ENCODE measurements at regions not wholly inside any gene's neighbourhood (a gene's known extent, or its start where the extent isn't known, plus 50 kb on each side); places are given as distances from the start of the nearest gene placed in this dataset.
A peak's percentile ranks its signal among the peaks of the same experiment; 100 is the strongest.

DNA sequence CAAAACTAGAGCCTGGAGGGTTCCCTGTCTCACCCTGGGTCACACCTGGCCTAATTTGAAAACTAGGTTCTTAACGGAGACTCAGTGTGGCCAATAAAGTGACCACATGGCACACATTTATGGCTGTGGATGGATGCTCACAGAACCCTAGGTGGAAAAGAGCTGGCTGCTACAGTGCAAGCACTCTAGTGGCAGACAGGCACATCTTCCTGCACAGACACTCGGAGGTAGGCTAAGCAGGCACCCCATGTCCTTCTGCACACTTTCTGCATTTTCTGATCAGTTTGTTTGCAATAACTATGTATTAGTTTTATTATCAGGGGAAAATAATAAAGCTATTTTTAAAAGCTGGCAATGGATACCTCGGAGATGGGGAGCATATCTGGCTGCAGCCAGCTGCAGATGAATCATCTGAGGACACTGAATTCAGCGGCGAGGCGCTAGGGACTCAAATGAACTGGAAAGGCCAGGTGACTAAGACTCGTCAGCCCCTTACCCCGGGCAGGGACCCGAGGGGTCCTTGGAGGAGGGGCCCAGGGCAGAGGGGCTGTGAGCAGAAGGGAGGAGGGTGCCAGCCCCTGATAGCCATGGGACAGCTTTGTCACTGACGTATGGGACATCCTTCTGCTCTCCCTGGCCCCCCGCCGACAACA lies 96.2 kb downstream of the OLFM1 start:
- Histone ChIP-seq H3K4me3 (ENCODE audit: low read length) (no peak overlapping the region), H3K23ac (ENCODE audit: low read length) (no peak overlapping the region), H3K18ac (ENCODE audit: low read length) (no peak overlapping the region), H2AK5ac (ENCODE audit: low read length) (no peak overlapping the region), H3K9ac (ENCODE audit: low read length) (no peak overlapping the region), H2BK120ac (ENCODE audit: low read depth, low read length) (no peak overlapping the region), H3K79me1 (ENCODE audit: low read length) (no peaks in the 10 kb centered on the region), H2BK5ac (ENCODE audit: low read length) (no peak overlapping the region), H3K79me2 (ENCODE audit: control insufficient read depth, insufficient read depth, low read length) (no peaks in the 10 kb centered on the region), H2BK15ac (replicated peaks; ENCODE audit: low read depth) (no peak overlapping the region), H3K27ac (ENCODE audit: low read depth, low read length) (no peak overlapping the region), H4K5ac (ENCODE audit: low read length) (no peak overlapping the region), H4K8ac (ENCODE audit: low read depth, low read length) (no peak overlapping the region), H3K36me3 (ENCODE audit: control insufficient read depth, insufficient read depth, low read length) (no peaks in the 10 kb centered on the region), H3K56ac (ENCODE audit: low read length) (no peak overlapping the region), H3K4ac (ENCODE audit: low read depth, low read length) (no peak overlapping the region), H3K27me3 (ENCODE audit: insufficient read depth, low read length, poor library complexity) (no peaks in the 10 kb centered on the region), H3K4me1 (ENCODE audit: control insufficient read depth, low read depth, low read length) (peaks cover 6% of the 10 kb centered on the region), H3K4me2 (ENCODE audit: low read length) (no peak overlapping the region)
- WGBS (ENCODE audit: extremely low coverage, insufficient coverage, low lambda C conversion rate) = no CpG with 5 or more reads among the region's 12 CpGs
- no peak for DNase-seq

DNA sequence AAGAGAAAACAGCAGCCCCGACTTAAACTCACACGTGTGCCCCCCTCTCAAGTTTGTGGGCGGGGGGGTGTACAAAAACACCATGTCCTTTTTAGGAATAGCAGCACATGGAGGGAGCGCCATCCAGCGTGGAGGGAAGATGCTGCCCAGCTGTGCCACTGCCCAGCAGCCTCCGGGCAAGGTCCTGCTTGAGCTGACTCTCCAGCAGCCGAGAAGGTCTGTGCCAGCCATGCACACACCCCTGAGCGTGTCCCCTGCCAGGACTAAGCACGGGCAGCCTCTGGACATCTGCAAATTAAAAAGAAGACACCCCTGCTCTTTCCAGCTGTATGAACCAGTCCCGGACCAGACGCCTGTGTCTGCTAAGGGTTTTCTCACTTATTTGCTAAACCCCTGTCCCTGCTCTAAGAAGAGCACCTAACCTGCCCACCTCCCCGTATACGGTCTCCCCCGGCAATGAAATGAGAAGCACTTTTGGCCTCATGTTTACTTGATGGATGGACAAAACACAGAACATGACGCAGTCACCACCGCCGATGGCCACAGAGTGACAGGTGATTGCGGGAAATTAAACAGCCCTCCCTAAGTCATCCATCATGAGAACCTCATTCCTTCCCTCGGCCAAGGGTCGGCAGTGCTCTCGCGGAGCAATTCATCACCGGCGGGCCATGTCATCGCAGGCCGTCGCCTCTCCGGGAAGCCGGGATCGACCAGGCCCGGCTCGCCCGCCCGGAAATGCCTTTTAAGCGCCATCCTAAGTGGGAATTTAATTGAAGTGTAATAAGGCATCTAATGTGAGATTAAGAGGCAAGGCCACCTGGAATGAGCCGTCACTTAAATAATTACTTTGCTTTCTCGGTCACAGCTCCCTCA lies 96.9 kb downstream of the OLFM1 start:
- Histone ChIP-seq H2BK5ac (ENCODE audit: low read length) (no peak overlapping the region), H3K56ac (ENCODE audit: low read length) (no peak overlapping the region), H3K27ac (ENCODE audit: low read depth, low read length) (no peak overlapping the region), H3K23ac (ENCODE audit: low read length) (no peak overlapping the region), H3K4me2 (ENCODE audit: low read length) (no peak overlapping the region), H3K4ac (ENCODE audit: low read depth, low read length) (no peak overlapping the region), H2BK15ac (replicated peaks; ENCODE audit: low read depth) (no peak overlapping the region), H3K79me2 (ENCODE audit: control insufficient read depth, insufficient read depth, low read length) (no peaks in the 10 kb centered on the region), H3K4me1 (ENCODE audit: control insufficient read depth, low read depth, low read length) (peaks cover 6% of the 10 kb centered on the region), H3K79me1 (ENCODE audit: low read length) (no peaks in the 10 kb centered on the region), H3K27me3 (ENCODE audit: insufficient read depth, low read length, poor library complexity) (no peaks in the 10 kb centered on the region), H3K36me3 (ENCODE audit: control insufficient read depth, insufficient read depth, low read length) (no peaks in the 10 kb centered on the region), H4K8ac (ENCODE audit: low read depth, low read length) (no peak overlapping the region), H2BK120ac (ENCODE audit: low read depth, low read length) (no peak overlapping the region), H4K5ac (ENCODE audit: low read length) (no peak overlapping the region), H2AK5ac (ENCODE audit: low read length) (no peak overlapping the region), H3K9ac (ENCODE audit: low read length) (no peak overlapping the region), H3K18ac (ENCODE audit: low read length) (no peak overlapping the region), H3K4me3 (ENCODE audit: low read length) (no peak overlapping the region)
- no peak for DNase-seq
- no CpG with 5 or more reads among the region's 37 CpGs for WGBS (ENCODE audit: extremely low coverage, insufficient coverage, low lambda C conversion rate)

DNA sequence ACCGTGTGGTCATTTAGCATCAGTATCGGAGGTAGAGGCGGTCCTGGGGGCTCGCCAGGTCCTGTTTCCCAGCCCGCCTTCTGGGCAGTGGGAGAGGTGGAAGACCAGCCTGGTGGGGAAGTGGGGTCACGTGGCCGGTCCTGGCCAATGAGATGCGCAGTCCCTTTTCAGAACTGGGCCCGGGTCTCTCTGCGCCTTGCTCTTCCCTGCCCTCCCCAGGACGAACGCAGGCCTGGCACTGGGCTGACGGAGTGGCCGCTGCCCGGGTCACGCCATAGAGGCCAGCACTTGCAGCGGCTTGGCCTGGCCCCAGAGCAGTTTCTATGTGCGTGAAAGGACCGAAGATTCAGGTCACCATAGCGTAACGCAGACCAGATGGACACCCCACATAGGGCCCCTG lies 97.6 kb downstream of the OLFM1 start:
- Histone ChIP-seq H3K79me2 (ENCODE audit: control insufficient read depth, insufficient read depth, low read length) (no peaks in the 10 kb centered on the region), H2AK5ac (ENCODE audit: low read length) (no peak overlapping the region), H4K8ac (ENCODE audit: low read depth, low read length) (no peak overlapping the region), H2BK120ac (ENCODE audit: low read depth, low read length) (no peak overlapping the region), H3K56ac (ENCODE audit: low read length) (no peak overlapping the region), H3K36me3 (ENCODE audit: control insufficient read depth, insufficient read depth, low read length) (no peaks in the 10 kb centered on the region), H3K4me2 (ENCODE audit: low read length) (no peak overlapping the region), H3K79me1 (ENCODE audit: low read length) (no peaks in the 10 kb centered on the region), H3K9ac (ENCODE audit: low read length) (no peak overlapping the region), H3K4me3 (ENCODE audit: low read length) (no peak overlapping the region), H2BK15ac (replicated peaks; ENCODE audit: low read depth) (no peak overlapping the region), H3K27me3 (ENCODE audit: insufficient read depth, low read length, poor library complexity) (no peaks in the 10 kb centered on the region), H3K27ac (ENCODE audit: low read depth, low read length) (no peak overlapping the region), H4K5ac (ENCODE audit: low read length) (no peak overlapping the region), H3K18ac (ENCODE audit: low read length) (no peak overlapping the region), H2BK5ac (ENCODE audit: low read length) (no peak overlapping the region), H3K23ac (ENCODE audit: low read length) (no peak overlapping the region), H3K4me1 (ENCODE audit: control insufficient read depth, low read depth, low read length) (peaks cover 6% of the 10 kb centered on the region), H3K4ac (ENCODE audit: low read depth, low read length) (no peak overlapping the region)
- WGBS (ENCODE audit: extremely low coverage, insufficient coverage, low lambda C conversion rate) = no CpG with 5 or more reads among the region's 21 CpGs
- no peak for DNase-seq

- Histone ChIP-seq H3K4me3 (ENCODE audit: low read length) (no peak overlapping the region), H3K4ac (ENCODE audit: low read depth, low read length) (no peak overlapping the region), H4K5ac (ENCODE audit: low read length) (no peak overlapping the region)
Observed at GRCh38 chr9:135186248-135187164, 99.0 kb downstream of the OLFM1 start.

DNA sequence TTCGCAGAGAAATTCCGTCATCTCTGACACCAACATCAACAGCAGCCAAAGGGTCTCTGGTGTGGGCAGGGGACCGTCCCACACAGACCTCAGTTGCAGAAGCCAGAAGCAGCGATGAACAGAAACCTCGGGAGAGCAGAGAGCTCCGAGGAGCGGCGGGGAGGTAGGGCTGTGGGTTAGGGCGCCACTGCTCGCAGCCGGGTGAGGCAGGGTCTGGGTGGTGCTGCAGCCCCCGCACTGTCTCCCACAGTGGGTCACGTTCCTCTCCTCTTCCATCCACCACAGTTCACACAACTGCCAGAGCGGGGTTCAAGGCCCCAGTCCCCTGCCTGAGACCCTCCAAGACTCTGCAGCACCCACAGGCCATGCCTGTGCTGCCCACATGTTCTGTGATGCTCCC lies 99.9 kb downstream of the OLFM1 start:
- peaks cover 6% of the 10 kb centered on the region for H3K4me1 ChIP-seq (ENCODE audit: control insufficient read depth, low read depth, low read length)

More at GRCh38 chr9:135186248-135187164, 99.0 kb downstream of the OLFM1 start:
- Histone ChIP-seq H2BK120ac (ENCODE audit: low read depth, low read length) (no peak overlapping the region), H3K79me2 (ENCODE audit: control insufficient read depth, insufficient read depth, low read length) (no peaks in the 10 kb centered on the region), H3K56ac (ENCODE audit: low read length) (peak overlapping the region; percentile 60), H3K27ac (ENCODE audit: low read depth, low read length) (no peak overlapping the region), H3K18ac (ENCODE audit: low read length) (no peak overlapping the region), H3K9ac (ENCODE audit: low read length) (no peak overlapping the region), H2BK5ac (ENCODE audit: low read length) (peak overlapping the region; percentile 17), H3K79me1 (ENCODE audit: low read length) (no peaks in the 10 kb centered on the region), H3K36me3 (ENCODE audit: control insufficient read depth, insufficient read depth, low read length) (no peaks in the 10 kb centered on the region), H3K4me1 (ENCODE audit: control insufficient read depth, low read depth, low read length) (peaks cover 6% of the 10 kb centered on the region), H4K8ac (ENCODE audit: low read depth, low read length) (no peak overlapping the region), H2AK5ac (ENCODE audit: low read length) (peak overlapping the region; percentile 82), H3K23ac (ENCODE audit: low read length) (peak overlapping the region; percentile 74), H3K27me3 (ENCODE audit: insufficient read depth, low read length, poor library complexity) (no peaks in the 10 kb centered on the region), H3K4me2 (ENCODE audit: low read length) (no peak overlapping the region), H2BK15ac (replicated peaks; ENCODE audit: low read depth) (no peak overlapping the region)
- DNase-seq = peak; percentile 53
- WGBS (ENCODE audit: extremely low coverage, insufficient coverage, low lambda C conversion rate) = no CpG with 5 or more reads among the region's 25 CpGs

More for the DNA sequence above, 99.9 kb downstream of the OLFM1 start:
- no peaks in the 10 kb centered on the region for H3K27me3 ChIP-seq (ENCODE audit: insufficient read depth, low read length, poor library complexity)
- no peak overlapping the region for H2BK15ac ChIP-seq (replicated peaks; ENCODE audit: low read depth)
- H3K4me3 ChIP-seq (ENCODE audit: low read length) = no peak overlapping the region
- H3K79me1 ChIP-seq (ENCODE audit: low read length) = no peaks in the 10 kb centered on the region
- no peak overlapping the region for H2BK120ac ChIP-seq (ENCODE audit: low read depth, low read length)
- H3K4ac ChIP-seq (ENCODE audit: low read depth, low read length) = no peak overlapping the region
- H2AK5ac ChIP-seq (ENCODE audit: low read length) = no peak overlapping the region
- H3K79me2 ChIP-seq (ENCODE audit: control insufficient read depth, insufficient read depth, low read length) = no peaks in the 10 kb centered on the region
- no CpG with 5 or more reads among the region's 14 CpGs for WGBS (ENCODE audit: extremely low coverage, insufficient coverage, low lambda C conversion rate)
- H3K36me3 ChIP-seq (ENCODE audit: control insufficient read depth, insufficient read depth, low read length) = no peaks in the 10 kb centered on the region
- H2BK5ac ChIP-seq (ENCODE audit: low read length) = no peak overlapping the region
- no peak overlapping the region for H4K5ac ChIP-seq (ENCODE audit: low read length)
- no peak overlapping the region for H3K56ac ChIP-seq (ENCODE audit: low read length)
- H3K4me2 ChIP-seq (ENCODE audit: low read length) = no peak overlapping the region
- no peak overlapping the region for H3K18ac ChIP-seq (ENCODE audit: low read length)
- no peak overlapping the region for H3K9ac ChIP-seq (ENCODE audit: low read length)
- DNase-seq = no peak
- H3K27ac ChIP-seq (ENCODE audit: low read depth, low read length) = no peak overlapping the region
- no peak overlapping the region for H4K8ac ChIP-seq (ENCODE audit: low read depth, low read length)
- no peak overlapping the region for H3K23ac ChIP-seq (ENCODE audit: low read length)
